H9 (cell line): ENCODE measurements at regions not wholly inside any gene's neighbourhood (a gene's known extent, or its start where the extent isn't known, plus 50 kb on each side); places are given as distances from the start of the nearest gene placed in this dataset.

Source experiments
- DNase-seq: peaks from one replicate; pipeline ENCODE4 v3.0.0-alpha.2; 2017
- H2AFZ ChIP-seq: one replicate; pipeline ENCODE4 v1.6.1; 2013; ENCODE audit warnings: mild to moderate bottlenecking, low read length, control low read depth, moderate library complexity
- H2AK5ac ChIP-seq: 2 replicates; pipeline ENCODE4 v1.6.1; 2013; ENCODE audit warnings: low read length, control low read depth, mixed read lengths; ENCODE audit not compliant: insufficient read length
- H2BK120ac ChIP-seq: one replicate; pipeline ENCODE4 v1.6.1; 2013; ENCODE audit warnings: low read depth, mild to moderate bottlenecking, low read length, control low read depth, inconsistent platforms; ENCODE audit not compliant: poor library complexity, severe bottlenecking
- H2BK12ac ChIP-seq: 2 replicates; pipeline ENCODE4 v1.6.1; 2013; ENCODE audit warnings: low read length, control low read depth, mixed read lengths, low read depth; ENCODE audit not compliant: insufficient read length
- H2BK15ac ChIP-seq: 2 replicates; pipeline ENCODE4 v1.6.1; 2013; ENCODE audit warnings: low read depth, low read length, control low read depth
- H2BK20ac ChIP-seq: one replicate; pipeline ENCODE4 v1.6.1; 2013; ENCODE audit warnings: low read depth, mild to moderate bottlenecking, low read length, control low read depth, inconsistent platforms; ENCODE audit not compliant: poor library complexity, severe bottlenecking
- H2BK5ac ChIP-seq: 2 replicates; pipeline ENCODE4 v1.6.1; 2013; ENCODE audit warnings: low read length, control low read depth, mixed read lengths; ENCODE audit not compliant: insufficient read length
- H3K14ac ChIP-seq: 2 replicates; pipeline ENCODE4 v1.6.1; 2013; ENCODE audit warnings: low read length, control low read depth; ENCODE audit not compliant: insufficient read depth
- H3K18ac ChIP-seq: 2 replicates; pipeline ENCODE4 v1.6.1; 2013; ENCODE audit warnings: low read depth, mild to moderate bottlenecking, mixed read lengths, low read length, control low read depth; ENCODE audit not compliant: insufficient read length
- H3K23ac ChIP-seq: 2 replicates; pipeline ENCODE4 v1.6.1; 2013; ENCODE audit warnings: low read length, control low read depth, mixed read lengths, low read depth; ENCODE audit not compliant: insufficient read length
- H3K23me2 ChIP-seq: 2 replicates; pipeline ENCODE4 v1.6.1; 2013; ENCODE audit warnings: low read depth, mild to moderate bottlenecking, mixed read lengths, low read length, control low read depth; ENCODE audit not compliant: insufficient read length, poor library complexity, severe bottlenecking
- H3K27ac ChIP-seq: 2 replicates; pipeline ENCODE4 v1.5.1; 2013; ENCODE audit warnings: low read length, control low read depth, mixed read lengths, low read depth; ENCODE audit not compliant: insufficient read length
- H3K27me3 ChIP-seq: 2 replicates; pipeline ENCODE4 v1.6.1; 2013; ENCODE audit warnings: low read length, control low read depth, inconsistent platforms; ENCODE audit not compliant: insufficient read depth
- H3K4ac ChIP-seq: 2 replicates; pipeline ENCODE4 v1.6.1; 2013; ENCODE audit warnings: low read depth, mild to moderate bottlenecking, control low read depth, inconsistent platforms, low read length, moderate library complexity
- H3K4me1 ChIP-seq: 2 replicates; pipeline ENCODE4 v1.6.1; 2013; ENCODE audit warnings: low read length, control low read depth, inconsistent platforms; ENCODE audit not compliant: insufficient read depth
- H3K4me2 ChIP-seq: 2 replicates; pipeline ENCODE4 v1.6.1; 2013; ENCODE audit warnings: low read length, control low read depth, mixed read lengths; ENCODE audit not compliant: insufficient read length, insufficient read depth
- H3K56ac ChIP-seq: 2 replicates; pipeline ENCODE4 v1.6.1; 2013; ENCODE audit warnings: low read depth, mild to moderate bottlenecking, mixed read lengths, low read length, control low read depth; ENCODE audit not compliant: insufficient read length
- H3K79me1 ChIP-seq: 2 replicates; pipeline ENCODE4 v1.6.1; 2013; ENCODE audit warnings: low read depth, mild to moderate bottlenecking, moderate library complexity, low read length, control low read depth, inconsistent platforms; ENCODE audit not compliant: insufficient read depth, poor library complexity, severe bottlenecking
- H3K79me2 ChIP-seq: 2 replicates; pipeline ENCODE4 v1.6.1; 2013; ENCODE audit warnings: low read length, control low read depth, inconsistent platforms; ENCODE audit not compliant: insufficient read depth
- H3K9ac ChIP-seq: 2 replicates; pipeline ENCODE4 v1.6.1; 2013; ENCODE audit warnings: low read length, control low read depth, mixed read lengths; ENCODE audit not compliant: insufficient read length; ENCODE audit errors: extremely low read depth
- H3K9me3 ChIP-seq: one replicate; pipeline ENCODE4 v1.6.1; 2013; ENCODE audit warnings: low read depth, low read length, inconsistent platforms; ENCODE audit not compliant: control insufficient read depth
- H3T11ph ChIP-seq: one replicate; pipeline ENCODE4 v1.6.1; 2013; ENCODE audit warnings: mild to moderate bottlenecking, low read length, control low read depth, inconsistent platforms
- H4K20me1 ChIP-seq: one replicate; pipeline ENCODE4 v1.6.1; 2013; ENCODE audit not compliant: control insufficient read depth, insufficient read length, insufficient read depth
- H4K5ac ChIP-seq: 2 replicates; pipeline ENCODE4 v1.6.1; 2013; ENCODE audit warnings: low read depth, mild to moderate bottlenecking, mixed read lengths, low read length, control low read depth; ENCODE audit not compliant: insufficient read length
- H4K8ac ChIP-seq: replicated peaks from 2 replicates; pipeline ENCODE4 v1.6.1; 2013; ENCODE audit warnings: low read length, control low read depth, mixed read lengths, low read depth; ENCODE audit not compliant: insufficient read length
- H4K91ac ChIP-seq: 2 replicates; pipeline ENCODE4 v1.6.1; 2013; ENCODE audit warnings: low read depth, mild to moderate bottlenecking, moderate library complexity, mixed read lengths, low read length, control low read depth; ENCODE audit not compliant: insufficient read length
- H3K27ac Mint-ChIP-seq, 3 experiments: 2 replicates in 2 of 3; 3 replicates in 1 of 3; pipeline ENCODE4 v1.8.0; 2020 to 2021; ENCODE audit warnings: mixed read lengths in 3 of 3, mild to moderate bottlenecking in 1 of 3, moderate library complexity in 1 of 3
- H3K27me3 Mint-ChIP-seq: 2 replicates; pipeline ENCODE4 v1.8.0; 2021; ENCODE audit warnings: low read depth, mild to moderate bottlenecking, moderate library complexity, mixed read lengths
- H3K36me3 Mint-ChIP-seq, 3 experiments: 2 replicates in 2 of 3; 3 replicates in 1 of 3; pipeline ENCODE4 v1.8.0; 2020 to 2021; ENCODE audit warnings: low read depth in 3 of 3, mixed read lengths in 3 of 3; ENCODE audit not compliant: insufficient read depth in 1 of 3
- H3K4me1 Mint-ChIP-seq, 2 experiments: 2 replicates each; pipeline ENCODE4 v1.8.0; 2020; ENCODE audit warnings: mixed read lengths in 2 of 2
- H3K4me3 Mint-ChIP-seq, 2 experiments: 2 replicates in 1 of 2; 3 replicates in 1 of 2; pipeline ENCODE4 v1.8.0; 2020 to 2021; ENCODE audit warnings: mild to moderate bottlenecking in 2 of 2, mixed read lengths in 2 of 2, moderate library complexity in 1 of 2
- H3K9me3 Mint-ChIP-seq, 2 experiments: 2 replicates in 1 of 2; 3 replicates in 1 of 2; pipeline ENCODE4 v1.8.0; 2020; ENCODE audit warnings: mild to moderate bottlenecking in 2 of 2, mixed read lengths in 2 of 2, moderate library complexity in 1 of 2
- WGBS: extraction: QIAGEN DNeasy Blood & Tissue Kit; methylation state at CpG from one replicate; pipeline ENCODE4 v1.1.7; 2013; ENCODE audit warnings: missing lambda C conversion rate, low lambda C conversion rate, mixed read lengths; ENCODE audit not compliant: insufficient read length; ENCODE audit errors: extremely low coverage; 5-methylcytosine and 5-hydroxymethylcytosine counted together
- TF ChIP-seq, protein P1 (sequence below): fragments of 200-600 bp; sonication (generic); conservative IDR thresholded peaks from 3 replicates; pipeline ENCODE4 v1.8.0; 2021; ENCODE audit warnings: antibody characterized with exemption, mild to moderate bottlenecking

- no peaks in the 10 kb centered on the region for H3K27me3 ChIP-seq
- H2AFZ ChIP-seq = no peak overlapping the region
- H2BK5ac ChIP-seq = no peak overlapping the region
- no peak overlapping the region for H2BK15ac ChIP-seq
- no peak overlapping the region for H3K14ac ChIP-seq
- H3K23me2 ChIP-seq = no peaks in the 10 kb centered on the region
- Mint-ChIP-seq H3K36me3 (no peaks in the 10 kb centered on the region), H3K4me3 (no peak overlapping the region), H3K9me3 (peaks cover 4% of the 10 kb centered on the region in 2 experiments; a peak in 3 of 5 replicates), H3K27me3 (peaks cover 5% of the 10 kb centered on the region; the same call in 1 of the 2 replicates), H3K27ac (no peak overlapping the region), H3K4me1 (no peaks in the 10 kb centered on the region)
- WGBS = no CpG with 5 or more reads among the region's 1 CpG
- TF ChIP-seq, protein P1, sequence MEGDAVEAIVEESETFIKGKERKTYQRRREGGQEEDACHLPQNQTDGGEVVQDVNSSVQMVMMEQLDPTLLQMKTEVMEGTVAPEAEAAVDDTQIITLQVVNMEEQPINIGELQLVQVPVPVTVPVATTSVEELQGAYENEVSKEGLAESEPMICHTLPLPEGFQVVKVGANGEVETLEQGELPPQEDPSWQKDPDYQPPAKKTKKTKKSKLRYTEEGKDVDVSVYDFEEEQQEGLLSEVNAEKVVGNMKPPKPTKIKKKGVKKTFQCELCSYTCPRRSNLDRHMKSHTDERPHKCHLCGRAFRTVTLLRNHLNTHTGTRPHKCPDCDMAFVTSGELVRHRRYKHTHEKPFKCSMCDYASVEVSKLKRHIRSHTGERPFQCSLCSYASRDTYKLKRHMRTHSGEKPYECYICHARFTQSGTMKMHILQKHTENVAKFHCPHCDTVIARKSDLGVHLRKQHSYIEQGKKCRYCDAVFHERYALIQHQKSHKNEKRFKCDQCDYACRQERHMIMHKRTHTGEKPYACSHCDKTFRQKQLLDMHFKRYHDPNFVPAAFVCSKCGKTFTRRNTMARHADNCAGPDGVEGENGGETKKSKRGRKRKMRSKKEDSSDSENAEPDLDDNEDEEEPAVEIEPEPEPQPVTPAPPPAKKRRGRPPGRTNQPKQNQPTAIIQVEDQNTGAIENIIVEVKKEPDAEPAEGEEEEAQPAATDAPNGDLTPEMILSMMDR = no peak
- no peak overlapping the region for H3K4ac ChIP-seq
- H3K27ac ChIP-seq = no peak overlapping the region
- no peak overlapping the region for H2AK5ac ChIP-seq
- H2BK12ac ChIP-seq = no peak overlapping the region
- H3K79me2 ChIP-seq = no peaks in the 10 kb centered on the region
- H3K56ac ChIP-seq = no peak overlapping the region
- H4K5ac ChIP-seq = no peak overlapping the region
- H3K79me1 ChIP-seq = no peaks in the 10 kb centered on the region
- no peaks in the 10 kb centered on the region; the same call in 1 of the 2 replicates for H3K4me1 ChIP-seq
- DNase-seq = no peak
- H3T11ph ChIP-seq = no peak overlapping the region
- H4K91ac ChIP-seq = no peak overlapping the region
- no peak overlapping the region for H4K8ac ChIP-seq
- no peaks in the 10 kb centered on the region for H3K9me3 ChIP-seq
- no peak overlapping the region for H3K18ac ChIP-seq
- H3K23ac ChIP-seq = no peak overlapping the region
- H4K20me1 ChIP-seq = no peaks in the 10 kb centered on the region
- no peak overlapping the region for H3K9ac ChIP-seq
- no peak overlapping the region for H2BK120ac ChIP-seq
- H3K4me2 ChIP-seq = no peak overlapping the region
- H2BK20ac ChIP-seq = no peak overlapping the region
Measured at GRCh38 chr14:21882226-21882625, 208.6 kb upstream of the OR4E1 start.
